ENCODE measurements at regions not wholly inside any gene's neighbourhood (a gene's known extent, or its start where the extent isn't known, plus 50 kb on each side); places are given as distances from the start of the nearest gene placed in this dataset.

- TF ChIP-seq, protein P1, sequence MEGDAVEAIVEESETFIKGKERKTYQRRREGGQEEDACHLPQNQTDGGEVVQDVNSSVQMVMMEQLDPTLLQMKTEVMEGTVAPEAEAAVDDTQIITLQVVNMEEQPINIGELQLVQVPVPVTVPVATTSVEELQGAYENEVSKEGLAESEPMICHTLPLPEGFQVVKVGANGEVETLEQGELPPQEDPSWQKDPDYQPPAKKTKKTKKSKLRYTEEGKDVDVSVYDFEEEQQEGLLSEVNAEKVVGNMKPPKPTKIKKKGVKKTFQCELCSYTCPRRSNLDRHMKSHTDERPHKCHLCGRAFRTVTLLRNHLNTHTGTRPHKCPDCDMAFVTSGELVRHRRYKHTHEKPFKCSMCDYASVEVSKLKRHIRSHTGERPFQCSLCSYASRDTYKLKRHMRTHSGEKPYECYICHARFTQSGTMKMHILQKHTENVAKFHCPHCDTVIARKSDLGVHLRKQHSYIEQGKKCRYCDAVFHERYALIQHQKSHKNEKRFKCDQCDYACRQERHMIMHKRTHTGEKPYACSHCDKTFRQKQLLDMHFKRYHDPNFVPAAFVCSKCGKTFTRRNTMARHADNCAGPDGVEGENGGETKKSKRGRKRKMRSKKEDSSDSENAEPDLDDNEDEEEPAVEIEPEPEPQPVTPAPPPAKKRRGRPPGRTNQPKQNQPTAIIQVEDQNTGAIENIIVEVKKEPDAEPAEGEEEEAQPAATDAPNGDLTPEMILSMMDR (IDR thresholded peaks at IDR 0.05), result no peak
- TF ChIP-seq RFX5 (IDR thresholded peaks at IDR 0.05), result no peak
- TF ChIP-seq ATOH8 (CRISPR knock-in tag; IDR thresholded peaks at IDR 0.05; ENCODE audit: low read depth), result no peak
- TF ChIP-seq, protein P2, sequence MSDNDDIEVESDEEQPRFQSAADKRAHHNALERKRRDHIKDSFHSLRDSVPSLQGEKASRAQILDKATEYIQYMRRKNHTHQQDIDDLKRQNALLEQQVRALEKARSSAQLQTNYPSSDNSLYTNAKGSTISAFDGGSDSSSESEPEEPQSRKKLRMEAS (IDR thresholded peaks at IDR 0.05), result no peak
- TF ChIP-seq EHMT2 (IDR thresholded peaks at IDR 0.05; ENCODE audit: low read depth), result no peak
- no peak for TF ChIP-seq MAZ (IDR thresholded peaks at IDR 0.05; ENCODE audit: borderline replicate concordance, low read depth, low read length)
- TF ChIP-seq, protein P3, sequence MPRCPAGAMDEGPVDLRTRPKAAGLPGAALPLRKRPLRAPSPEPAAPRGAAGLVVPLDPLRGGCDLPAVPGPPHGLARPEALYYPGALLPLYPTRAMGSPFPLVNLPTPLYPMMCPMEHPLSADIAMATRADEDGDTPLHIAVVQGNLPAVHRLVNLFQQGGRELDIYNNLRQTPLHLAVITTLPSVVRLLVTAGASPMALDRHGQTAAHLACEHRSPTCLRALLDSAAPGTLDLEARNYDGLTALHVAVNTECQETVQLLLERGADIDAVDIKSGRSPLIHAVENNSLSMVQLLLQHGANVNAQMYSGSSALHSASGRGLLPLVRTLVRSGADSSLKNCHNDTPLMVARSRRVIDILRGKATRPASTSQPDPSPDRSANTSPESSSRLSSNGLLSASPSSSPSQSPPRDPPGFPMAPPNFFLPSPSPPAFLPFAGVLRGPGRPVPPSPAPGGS (IDR thresholded peaks at IDR 0.05), result no peak
- no peak for TF ChIP-seq HMGXB4 (CRISPR knock-in tag; IDR thresholded peaks at IDR 0.05; ENCODE audit: borderline replicate concordance)
These were observed 462.3 kb upstream of the LRFN5 start for GRCh38 chr14:41144370-41144769.

All from A549 (cell line).